Astrocyte of the cerebellum (primary cell): ENCODE measurements at regions not wholly inside any gene's neighbourhood (a gene's known extent, or its start where the extent isn't known, plus 50 kb on each side); places are given as distances from the start of the nearest gene placed in this dataset.

Experiments
- DNase-seq: peaks from one replicate; pipeline ENCODE4 v3.0.0-alpha.2; 2011; ENCODE audit warnings: low read depth
- H3K4me3 ChIP-seq: 2 replicates; pipeline ENCODE4 v1.5.1; 2011; ENCODE audit warnings: mild to moderate bottlenecking, low read depth, low read length, moderate library complexity
- CTCF ChIP-seq: IDR thresholded peaks from 2 replicates; pipeline ENCODE4 v1.5.1; 2012; ENCODE audit warnings: low read length, low read depth, moderate library complexity, mild to moderate bottlenecking; ENCODE audit errors: missing control alignments
- in situ Hi-C: cut with HindIII; loops from 2 replicates; pipeline ENCODE4 v1.10.0; 2017; ENCODE audit warnings: low sequenced_read_pairs

- H3K4me3 ChIP-seq = no peak overlapping the region
- DNase-seq = no peak
- TF ChIP-seq CTCF = no peak
- in situ Hi-C loops = no loop called here
Observed at GRCh38 chr16:86672179-86672863, 94.0 kb downstream of the FOXL1 start.

- TF ChIP-seq CTCF = no peak
Observed at GRCh38 chr16:86673090-86673955, 95.0 kb downstream of the FOXL1 start.

GRCh38 chr16:86673956-86674453 is 95.7 kb downstream of the FOXL1 start:
- DNase-seq = no peak
- in situ Hi-C loops = no loop called here
- no peak for TF ChIP-seq CTCF
- H3K4me3 ChIP-seq = no peak overlapping the region

More at GRCh38 chr16:86673090-86673955, 95.0 kb downstream of the FOXL1 start:
- no peak for DNase-seq
- no peak overlapping the region for H3K4me3 ChIP-seq
- in situ Hi-C loops = no loop called here

- in situ Hi-C loops = no loop called here
Observed at GRCh38 chr16:86676254-86676670, 97.9 kb downstream of the FOXL1 start.

GRCh38 chr16:86679490-86679889 is 101.1 kb downstream of the FOXL1 start:
- in situ Hi-C loops = no loop called here
- no peak overlapping the region for H3K4me3 ChIP-seq
- DNase-seq = no peak
- TF ChIP-seq CTCF = no peak

More at GRCh38 chr16:86676254-86676670, 97.9 kb downstream of the FOXL1 start:
- H3K4me3 ChIP-seq = no peak overlapping the region
- TF ChIP-seq CTCF = no peak
- no peak for DNase-seq

- no peak for TF ChIP-seq CTCF
- H3K4me3 ChIP-seq = no peak overlapping the region
- peak; percentile 40 for DNase-seq
- in situ Hi-C loops = no loop called here
Observed at GRCh38 chr16:86680162-86680561, 101.8 kb downstream of the FOXL1 start.
